AG04449 (cell line): ENCODE measurements at regions not wholly inside any gene's neighbourhood (a gene's known extent, or its start where the extent isn't known, plus 50 kb on each side); places are given as distances from the start of the nearest gene placed in this dataset.
"Not testable (repeated sequence)": the region's sequence is repeated elsewhere in the genome, so short reads cannot be mapped to it uniquely, and the experiment has no call there.

Experiments used
- CTCF ChIA-PET: fragments of 350-600 bp; formaldehyde crosslinking; extraction: SDS; loops from one replicate; lab custom pipeline; 2021; ENCODE audit warnings: antibody characterized with exemption; lab: Yijun Ruan, JAX
- POLR2A ChIA-PET: fragments of 400-600, 350-600 bp; formaldehyde crosslinking; extraction: SDS; loops from one replicate; lab custom pipeline; 2020; ENCODE audit warnings: antibody characterized with exemption, inconsistent platforms; lab: Yijun Ruan, JAX
- DNase-seq: peaks from one replicate; pipeline ENCODE4 v3.0.0-alpha.2; 2010; ENCODE audit warnings: low read depth, low spot score
- H3K4me3 ChIP-seq: 2 replicates; pipeline ENCODE4 v1.5.1; 2011; ENCODE audit warnings: low read depth, mild to moderate bottlenecking, control low read depth, low read length
- CTCF ChIP-seq: IDR thresholded peaks from one replicate; pipeline ENCODE4 v1.5.1; 2011; ENCODE audit warnings: mild to moderate bottlenecking, moderate library complexity, low read length, control low read depth, inconsistent platforms; ENCODE audit not compliant: insufficient read depth; ENCODE audit errors: missing control alignments

- ChIA-PET CTCF (no interaction called here), POLR2A (no interaction called here)
- no peak for TF ChIP-seq CTCF
- no peak overlapping the region for H3K4me3 ChIP-seq
- no peak for DNase-seq
These were observed 443.4 kb downstream of the BCAT1 start for GRCh38 chr12:24505366-24506015.

GRCh38 chr12:24503477-24503876 is 445.4 kb downstream of the BCAT1 start:
- POLR2A ChIA-PET, CTCF ChIA-PET, DNase-seq, H3K4me3 ChIP-seq: not testable (repeated sequence)

- CTCF ChIA-PET: no interaction called here
- no peak for DNase-seq
- H3K4me3 ChIP-seq: no peak overlapping the region
- no peak for TF ChIP-seq CTCF
- POLR2A ChIA-PET: no interaction called here
These were observed 448.1 kb downstream of the BCAT1 start for GRCh38 chr12:24500831-24501230.

GRCh38 chr12:24500421-24500820 is 448.5 kb downstream of the BCAT1 start:
- no peak for TF ChIP-seq CTCF
- ChIA-PET POLR2A (no interaction called here), CTCF (no interaction called here)
- DNase-seq: no peak
- no peak overlapping the region for H3K4me3 ChIP-seq

GRCh38 chr12:24499151-24500146 is 449.5 kb downstream of the BCAT1 start:
- ChIA-PET POLR2A (no interaction called here), CTCF (no interaction called here)

GRCh38 chr12:24496755-24497154 is 452.1 kb downstream of the BCAT1 start:
- DNase-seq: no peak
- no peak overlapping the region for H3K4me3 ChIP-seq
- ChIA-PET CTCF (no interaction called here), POLR2A (no interaction called here)
- TF ChIP-seq CTCF: no peak

More at GRCh38 chr12:24499151-24500146, 449.5 kb downstream of the BCAT1 start:
- no peak overlapping the region for H3K4me3 ChIP-seq
- no peak for TF ChIP-seq CTCF
- DNase-seq: peak; percentile 10
